ENCODE measurements at regions not wholly inside any gene's neighbourhood (a gene's known extent, or its start where the extent isn't known, plus 50 kb on each side); places are given as distances from the start of the nearest gene placed in this dataset.

GRCh38 chr1:99544328-99544727 is 101.6 kb upstream of the PALMD start:
- Histone ChIP-seq H3K9me3 (replicated peaks in 1 of 3) (no peaks in the 10 kb centered on the region), H3K36me3 (replicated peaks in 1 of 2) (no peaks in the 10 kb centered on the region), H3K4me1 (replicated peaks in 1 of 2) (peaks cover 0 to 5% of the 10 kb centered on the region in 2 donors), H3K27ac (no peak overlapping the region), H3K4me3 (no peak overlapping the region), H3K27me3 (no peaks in the 10 kb centered on the region)
- TF ChIP-seq CTCF (IDR thresholded peaks at IDR 0.05) (no peak), POLR2A (IDR thresholded peaks at IDR 0.05) (no peak)
- intact Hi-C loops (cut with DNase I), result no loop called here
- WGBS, 4 donors, result 22 to 55% (median 44%) methylated on average over 1 of the region's 1 CpG
- DNase-seq, result peak in 1 of 7 donors; percentile 10

GRCh38 chr1:99546432-99547416 is 99.2 kb upstream of the PALMD start:
- H3K27me3 ChIP-seq, result no peaks in the 10 kb centered on the region
- no peak for TF ChIP-seq CTCF (IDR thresholded peaks at IDR 0.05)
- no peak for TF ChIP-seq POLR2A (IDR thresholded peaks at IDR 0.05)
- H3K4me3 ChIP-seq, result no peak overlapping the region
- no peak for DNase-seq
- 79 to 92% (median 86%) methylated on average over 3 of the region's 3 CpGs for WGBS, 4 donors
- H3K27ac ChIP-seq, result no peak overlapping the region
- intact Hi-C loops (cut with DNase I), result no loop called here
- peaks cover 0 to 6% of the 10 kb centered on the region in 2 donors for H3K4me1 ChIP-seq (replicated peaks in 1 of 2)
- no peaks in the 10 kb centered on the region for H3K36me3 ChIP-seq (replicated peaks in 1 of 2)
- no peaks in the 10 kb centered on the region for H3K9me3 ChIP-seq (replicated peaks in 1 of 3)

- 19 to 39% (median 35%) methylated on average over 2 to 3 of the region's 3 CpGs for WGBS, 4 donors
- TF ChIP-seq POLR2A (IDR thresholded peaks at IDR 0.05) (no peak), CTCF (IDR thresholded peaks at IDR 0.05) (no peak)
- Histone ChIP-seq H3K4me1 (replicated peaks in 1 of 2) (peaks cover 0 to 6% of the 10 kb centered on the region in 2 donors), H3K9me3 (replicated peaks in 1 of 3) (no peaks in the 10 kb centered on the region), H3K36me3 (replicated peaks in 1 of 2) (no peaks in the 10 kb centered on the region), H3K4me3 (no peak overlapping the region), H3K27me3 (no peaks in the 10 kb centered on the region), H3K27ac (no peak overlapping the region)
- DNase-seq, result peak; percentile 27 to 64 (median 40)
- intact Hi-C loops (cut with DNase I), result no loop called here
Observed at GRCh38 chr1:99548943-99549605, 96.8 kb upstream of the PALMD start.

- Histone ChIP-seq H3K36me3 (replicated peaks in 1 of 2) (no peaks in the 10 kb centered on the region), H3K4me1 (replicated peaks in 1 of 2) (peaks cover 0 to 6% of the 10 kb centered on the region in 2 donors), H3K27ac (no peak overlapping the region), H3K27me3 (no peaks in the 10 kb centered on the region), H3K9me3 (replicated peaks in 1 of 3) (no peaks in the 10 kb centered on the region), H3K4me3 (no peak overlapping the region)
- no peak for TF ChIP-seq CTCF (IDR thresholded peaks at IDR 0.05)
- TF ChIP-seq POLR2A (IDR thresholded peaks at IDR 0.05), result no peak
- intact Hi-C loops (cut with DNase I), result no loop called here
- no peak for DNase-seq
- 93 to 97% (median 95%) methylated on average over 9 of the region's 9 CpGs for WGBS, 4 donors
Observed at GRCh38 chr1:99550198-99550597, 95.7 kb upstream of the PALMD start.

Data from adrenal gland (tissue), 9 donors.